ENCODE measurements at regions not wholly inside any gene's neighbourhood (a gene's known extent, or its start where the extent isn't known, plus 50 kb on each side); places are given as distances from the start of the nearest gene placed in this dataset.

- Histone ChIP-seq H3K27me3 (no peaks in the 10 kb centered on the region), H3K4me3 (no peak overlapping the region), H3K27ac (no peak overlapping the region), H3K9me3 (no peaks in the 10 kb centered on the region), H3K36me3 (no peaks in the 10 kb centered on the region), H3K4me1 (no peaks in the 10 kb centered on the region)
- no peak for DNase-seq
- no peak for TF ChIP-seq CTCF (IDR thresholded peaks at IDR 0.05)
Measured at GRCh38 chr17:33473061-33473460, 180.0 kb upstream of the ASIC2 start.

- no peaks in the 10 kb centered on the region for H3K4me1 ChIP-seq
- no peaks in the 10 kb centered on the region for H3K27me3 ChIP-seq
- no peak overlapping the region for H3K27ac ChIP-seq
- DNase-seq, result no peak
- TF ChIP-seq POLR2A (IDR thresholded peaks at IDR 0.05) (no peak), CTCF (IDR thresholded peaks at IDR 0.05) (no peak)
- no peaks in the 10 kb centered on the region for H3K9me3 ChIP-seq
- H3K4me3 ChIP-seq, result no peak overlapping the region
- no peaks in the 10 kb centered on the region for H3K36me3 ChIP-seq
Measured at GRCh38 chr17:33474789-33475188, 181.7 kb upstream of the ASIC2 start.

- no peak for DNase-seq
- H3K4me1 ChIP-seq, result no peaks in the 10 kb centered on the region
- H3K27ac ChIP-seq, result no peak overlapping the region
- H3K36me3 ChIP-seq, result no peaks in the 10 kb centered on the region
- TF ChIP-seq CTCF (IDR thresholded peaks at IDR 0.05), result no peak
- no peak for TF ChIP-seq POLR2A (IDR thresholded peaks at IDR 0.05)
- no peak overlapping the region for H3K4me3 ChIP-seq
- no peaks in the 10 kb centered on the region for H3K27me3 ChIP-seq
- H3K9me3 ChIP-seq, result no peaks in the 10 kb centered on the region
Measured at GRCh38 chr17:33475594-33475993, 182.5 kb upstream of the ASIC2 start.

- no peaks in the 10 kb centered on the region for H3K36me3 ChIP-seq
- H3K9me3 ChIP-seq, result no peaks in the 10 kb centered on the region
- no peaks in the 10 kb centered on the region for H3K27me3 ChIP-seq
- TF ChIP-seq CTCF (IDR thresholded peaks at IDR 0.05) (no peak), POLR2A (IDR thresholded peaks at IDR 0.05) (no peak)
- H3K27ac ChIP-seq, result no peak overlapping the region
- DNase-seq, result no peak
- no peak overlapping the region for H3K4me3 ChIP-seq
- H3K4me1 ChIP-seq, result no peaks in the 10 kb centered on the region
Measured at GRCh38 chr17:33481652-33482051, 188.6 kb upstream of the ASIC2 start.

- Histone ChIP-seq H3K4me1 (no peaks in the 10 kb centered on the region), H3K36me3 (no peaks in the 10 kb centered on the region), H3K27me3 (no peaks in the 10 kb centered on the region), H3K27ac (no peak overlapping the region), H3K9me3 (no peaks in the 10 kb centered on the region), H3K4me3 (no peak overlapping the region)
- no peak for TF ChIP-seq POLR2A (IDR thresholded peaks at IDR 0.05)
- TF ChIP-seq CTCF (IDR thresholded peaks at IDR 0.05), result no peak
- no peak for DNase-seq
Measured at GRCh38 chr17:33482636-33483035, 189.5 kb upstream of the ASIC2 start.

- Histone ChIP-seq H3K36me3 (no peaks in the 10 kb centered on the region), H3K27me3 (no peaks in the 10 kb centered on the region), H3K4me3 (no peak overlapping the region), H3K9me3 (no peaks in the 10 kb centered on the region), H3K27ac (no peak overlapping the region), H3K4me1 (no peaks in the 10 kb centered on the region)
- no peak for DNase-seq
- TF ChIP-seq CTCF (IDR thresholded peaks at IDR 0.05), result no peak
- no peak for TF ChIP-seq POLR2A (IDR thresholded peaks at IDR 0.05)
Measured at GRCh38 chr17:33484559-33484958, 191.5 kb upstream of the ASIC2 start.

Measured in Peyer's patch (tissue), 4 donors.